ENCODE measurements at regions not wholly inside any gene's neighbourhood (a gene's known extent, or its start where the extent isn't known, plus 50 kb on each side); places are given as distances from the start of the nearest gene placed in this dataset.

DNA sequence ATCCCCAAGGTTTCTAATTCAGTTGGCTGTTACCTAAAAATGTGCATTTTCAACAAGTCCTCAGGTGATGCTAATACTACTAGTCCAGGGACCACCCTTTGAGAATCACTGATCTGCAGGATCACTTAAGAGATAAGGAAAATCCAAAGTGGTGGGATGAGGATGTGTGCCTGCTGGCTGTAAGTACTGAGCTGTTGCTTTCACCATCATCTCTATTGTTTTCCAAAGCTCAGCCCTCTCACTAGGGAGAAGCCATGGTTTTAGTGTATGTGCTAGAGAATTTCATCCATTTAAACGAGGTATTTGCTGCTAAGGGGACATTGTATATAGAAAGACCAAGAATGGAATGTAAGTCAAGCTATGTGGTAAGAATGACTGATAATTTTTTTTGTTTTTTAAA, 202.3 kb downstream of the KIF21A start:
- DNase-seq (ENCODE audit: low read depth), result no peak

DNA sequence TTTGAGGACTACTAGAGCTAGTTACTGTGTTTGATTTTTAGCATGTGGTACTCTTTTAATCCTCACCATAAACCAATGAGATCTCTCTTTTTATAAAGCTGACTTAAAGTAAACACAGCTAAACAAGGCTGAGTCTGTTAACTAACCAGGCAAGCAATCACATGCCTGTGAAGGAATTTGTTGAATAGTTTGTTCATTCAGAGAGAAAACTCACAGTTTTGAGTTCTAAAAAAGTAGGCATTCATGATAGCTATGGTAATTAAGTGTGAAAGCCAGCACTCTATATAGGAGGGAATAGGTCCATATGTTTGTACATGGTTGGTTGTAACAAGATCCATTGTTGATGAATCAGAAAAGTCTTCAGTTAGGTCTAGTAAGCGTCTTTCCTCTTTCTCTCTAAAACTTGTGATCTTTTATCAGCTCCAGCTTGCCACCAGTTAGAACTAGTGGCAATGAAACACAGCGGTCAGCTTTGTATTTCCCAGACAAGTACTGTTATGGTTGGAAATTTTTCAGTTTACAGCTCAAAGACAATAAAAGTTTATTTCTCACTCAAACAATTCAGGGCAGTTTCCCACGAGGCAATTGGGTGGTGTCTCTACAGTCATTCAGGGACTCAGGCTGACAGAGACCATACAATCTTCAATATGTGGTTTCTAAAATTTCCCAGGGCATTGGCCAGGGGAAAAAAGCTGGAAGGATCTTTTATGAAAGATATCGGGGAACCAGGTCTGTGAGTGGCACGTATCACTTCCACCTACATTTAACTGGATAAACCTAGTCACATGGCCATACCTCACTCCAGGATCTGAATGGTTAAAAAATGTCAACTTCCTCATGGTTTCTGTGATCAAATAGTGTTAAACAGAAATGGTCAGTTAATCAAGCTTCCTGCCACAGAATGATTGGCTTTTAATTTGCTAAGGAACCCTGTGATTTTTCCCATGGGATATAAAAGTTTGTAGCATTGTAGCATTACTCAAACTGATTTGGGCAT, 203.1 kb downstream of the KIF21A start:
- DNase-seq (ENCODE audit: low read depth), result no peak

GRCh38 chr12:39237004-39237403, 205.9 kb downstream of the KIF21A start:
- DNase-seq (ENCODE audit: low read depth), result no peak

GRCh38 chr12:39235990-39236767, 206.7 kb downstream of the KIF21A start:
- no peak for DNase-seq (ENCODE audit: low read depth)

DNA sequence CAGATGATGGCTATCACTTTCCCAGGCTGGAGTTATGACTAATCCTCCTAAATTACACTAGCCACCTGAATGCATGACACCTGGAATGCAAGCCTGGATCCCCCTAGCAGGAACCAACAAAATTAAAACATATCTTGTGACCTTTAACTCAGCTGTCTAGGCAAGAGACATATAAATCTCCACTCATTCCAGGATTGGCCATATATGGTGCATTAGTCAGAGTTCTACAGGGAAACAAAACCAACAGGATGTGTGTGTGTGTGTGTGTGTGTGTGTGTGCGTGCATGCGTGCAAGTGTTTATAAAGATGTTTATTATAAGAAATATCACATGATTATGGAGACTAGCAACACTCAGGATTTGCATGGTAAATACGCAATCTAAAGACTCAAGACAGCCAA, 212.8 kb downstream of the KIF21A start:
- DNase-seq (ENCODE audit: low read depth), result no peak

- no peak for DNase-seq (ENCODE audit: low read depth)
These were observed 215.7 kb downstream of the KIF21A start for GRCh38 chr12:39227218-39227617.

DNA sequence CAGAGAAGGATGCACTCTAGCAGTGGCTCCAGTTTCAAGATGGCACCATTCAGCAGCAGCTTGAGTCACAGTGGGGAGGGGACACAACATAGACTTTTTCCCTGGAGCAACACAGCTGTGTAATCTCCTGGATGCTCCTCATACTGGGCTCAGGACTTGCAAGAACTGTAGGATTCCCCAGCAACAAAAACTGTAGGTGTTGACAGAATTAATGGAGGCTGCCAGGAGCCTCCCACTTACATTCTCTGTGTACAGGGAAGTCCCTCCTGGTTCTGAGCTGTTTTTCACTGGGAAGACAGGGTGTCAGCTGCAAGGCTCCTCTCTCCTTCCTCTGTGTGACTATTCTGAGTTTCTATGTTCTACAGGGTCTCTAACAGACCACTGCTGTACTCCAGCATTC, 217.9 kb downstream of the KIF21A start:
- no peak for DNase-seq (ENCODE audit: low read depth)

DNA sequence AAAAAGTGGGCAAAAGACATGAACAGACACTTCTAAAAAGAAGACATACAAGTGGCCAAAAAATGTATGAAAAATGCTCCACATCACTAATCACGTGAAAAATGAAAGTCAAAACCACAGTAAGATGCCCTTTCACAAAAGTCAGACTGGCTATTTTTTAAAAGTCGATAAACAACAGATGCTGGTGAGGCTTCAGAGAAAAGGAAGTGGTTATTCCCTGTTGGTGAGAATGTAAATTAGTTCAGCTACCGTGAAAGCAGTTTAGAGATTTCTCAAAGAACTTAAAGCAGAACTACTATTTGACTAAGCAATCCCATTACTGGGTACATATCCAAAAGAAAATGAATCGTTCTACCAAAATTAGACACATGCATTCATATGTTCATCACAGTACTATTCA, 237.0 kb downstream of the KIF21A start:
- DNase-seq (ENCODE audit: low read depth), result no peak

- no peak for DNase-seq (ENCODE audit: low read depth)
These were observed 243.6 kb downstream of the KIF21A start for GRCh38 chr12:39199351-39199750.

- DNase-seq (ENCODE audit: low read depth), result no peak
These were observed 254.2 kb downstream of the KIF21A start for GRCh38 chr12:39188689-39189088.

DNA sequence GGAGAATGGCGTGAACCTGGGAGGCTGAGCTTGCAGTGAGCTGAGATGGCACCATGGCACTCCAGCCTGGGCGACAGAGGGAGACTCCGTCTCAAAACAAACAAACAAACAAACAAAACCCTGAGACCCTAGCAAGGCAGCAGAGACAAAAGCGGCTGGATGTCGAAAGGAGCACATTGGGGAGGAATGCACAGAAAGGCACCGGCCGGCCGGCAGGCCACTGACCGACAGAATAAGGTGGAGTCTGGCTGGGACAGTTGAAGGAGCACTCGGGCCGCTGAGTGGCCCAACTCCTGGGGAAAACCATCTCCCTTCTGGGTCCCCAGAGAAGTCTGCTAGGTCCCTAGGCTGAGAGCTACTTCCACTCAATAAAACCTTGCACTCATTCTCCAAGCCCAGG, 256.2 kb downstream of the KIF21A start:
- DNase-seq (ENCODE audit: low read depth), result no peak

DNA sequence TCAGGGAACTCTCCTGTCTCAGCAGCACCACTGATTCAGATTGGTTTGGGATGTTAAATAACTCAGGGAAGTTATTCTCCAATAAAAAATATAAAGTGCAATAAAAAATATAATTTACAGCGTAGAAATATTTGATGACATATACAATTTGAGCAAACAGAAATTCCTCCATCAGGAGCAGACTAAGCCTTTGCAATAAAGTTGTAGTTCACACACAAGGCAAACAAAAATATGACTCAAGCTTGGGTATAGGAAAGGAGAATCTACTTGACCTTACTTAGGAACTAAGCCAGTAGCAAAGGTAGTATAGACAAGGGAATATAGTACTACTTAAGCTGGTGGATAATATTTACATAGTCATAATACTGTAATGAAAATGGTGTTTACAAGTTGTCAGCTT, 264.1 kb downstream of the KIF21A start:
- DNase-seq (ENCODE audit: low read depth), result no peak

- no peak for DNase-seq (ENCODE audit: low read depth)
These were observed 266.6 kb downstream of the KIF21A start for GRCh38 chr12:39176356-39176755.

DNA sequence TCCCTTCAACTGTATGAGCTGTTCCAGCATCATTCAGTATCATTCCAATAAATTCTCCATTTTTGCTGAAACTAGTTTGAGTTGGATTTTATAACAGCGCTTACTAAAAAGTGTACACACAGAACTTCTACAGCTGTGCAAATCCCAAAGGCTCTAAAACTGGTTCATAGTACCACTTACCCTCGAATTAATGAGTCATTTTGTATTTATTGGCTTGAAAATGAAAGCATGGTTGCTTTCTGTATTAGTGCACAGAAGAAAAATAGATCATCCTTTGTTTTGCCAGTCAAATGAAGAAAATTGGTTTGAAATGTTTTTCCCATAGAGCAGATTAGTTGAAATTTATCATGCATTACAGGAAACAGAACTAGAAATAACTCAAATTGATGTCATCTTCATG, 268.3 kb upstream of the CPNE8 start:
- no peak for DNase-seq (ENCODE audit: low read depth)

DNA sequence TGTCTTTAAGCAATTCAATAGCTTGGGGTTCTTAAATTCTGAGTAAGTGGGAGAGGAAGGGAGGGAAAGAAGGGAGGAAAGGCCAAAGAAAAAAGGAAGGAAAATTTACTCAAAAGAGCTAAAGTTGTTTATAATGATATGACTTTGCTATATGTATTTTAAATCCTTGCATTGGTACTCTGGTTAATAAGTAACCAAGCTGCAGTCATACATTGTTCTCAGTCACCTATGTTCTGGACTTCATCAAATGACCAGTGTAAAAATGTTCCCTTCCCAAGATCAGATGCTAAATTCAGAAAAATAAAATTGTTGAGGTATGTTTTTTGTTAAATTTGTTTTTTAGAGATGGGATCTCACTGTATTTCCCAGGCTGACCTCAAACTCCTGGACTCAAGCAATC, 259.9 kb upstream of the CPNE8 start:
- DNase-seq (ENCODE audit: low read depth), result no peak

GRCh38 chr12:39161465-39162085, 256.2 kb upstream of the CPNE8 start:
- no peak for DNase-seq (ENCODE audit: low read depth)

- DNase-seq (ENCODE audit: low read depth), result no peak
These were observed 252.4 kb upstream of the CPNE8 start for GRCh38 chr12:39157696-39158342.

GRCh38 chr12:39145175-39145999, 240.0 kb upstream of the CPNE8 start:
- peak; percentile 24 for DNase-seq (ENCODE audit: low read depth)

DNA sequence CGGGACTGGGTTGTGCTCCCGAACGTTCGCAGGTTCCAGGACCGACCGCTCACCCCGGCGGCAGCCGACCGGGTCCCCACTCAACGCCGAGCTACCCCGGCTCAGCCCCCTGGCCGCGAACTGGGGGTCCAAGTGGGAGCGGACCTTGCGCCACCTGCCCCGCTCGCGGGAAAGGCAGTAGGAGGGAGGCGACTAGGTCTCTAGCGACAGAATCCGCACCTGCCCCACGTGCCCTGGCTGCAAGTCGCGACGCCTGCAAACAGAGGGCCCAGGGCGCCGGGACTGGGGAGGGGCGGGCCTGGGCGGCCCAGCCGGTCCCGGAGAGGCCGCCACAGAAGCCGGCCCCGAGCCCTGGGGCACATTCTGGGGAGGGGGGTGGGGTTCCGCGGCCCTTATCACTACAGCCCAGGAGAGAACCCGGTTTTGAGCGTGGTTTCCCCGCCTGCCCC, 239.2 kb upstream of the CPNE8 start:
- DNase-seq (ENCODE audit: low read depth), result no peak

DNA sequence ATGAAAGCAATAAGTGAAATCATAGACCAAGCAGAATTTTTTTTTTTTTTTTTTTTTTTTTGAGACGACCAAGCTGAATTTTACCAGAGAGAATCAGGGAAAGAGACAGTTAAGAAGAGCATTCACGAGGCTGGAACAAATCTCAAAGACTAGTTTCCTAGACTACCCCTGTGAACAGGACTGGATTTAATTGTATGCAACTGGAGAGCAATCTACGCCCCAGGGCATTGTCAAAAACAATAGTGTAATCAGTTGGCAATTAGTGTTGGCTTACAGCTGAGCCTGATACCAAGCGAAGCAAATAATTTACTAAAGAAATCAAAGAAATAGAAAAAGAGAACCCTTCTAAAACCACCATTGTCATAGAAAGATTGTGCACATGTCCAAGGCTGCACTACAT, 232.9 kb upstream of the CPNE8 start:
- DNase-seq (ENCODE audit: low read depth), result no peak

DNA sequence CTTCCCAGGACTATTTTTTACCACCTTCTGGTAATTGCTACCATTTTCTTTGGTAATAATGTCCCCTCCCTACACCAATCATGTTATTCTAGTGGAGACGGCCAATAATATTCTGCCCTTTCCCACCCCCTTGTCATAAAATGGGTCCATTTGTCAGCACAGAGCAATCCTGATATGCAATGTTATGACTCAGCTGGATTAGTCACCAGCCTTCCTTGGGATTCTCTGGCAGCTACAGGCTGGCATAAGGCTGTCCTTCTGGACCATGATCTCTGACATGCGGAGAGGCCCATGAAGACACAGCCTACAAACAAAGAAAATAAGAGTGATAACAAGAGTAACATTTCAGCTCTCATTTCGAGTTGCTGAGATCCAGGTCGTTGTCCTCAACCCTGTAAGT, 222.0 kb upstream of the CPNE8 start:
- DNase-seq (ENCODE audit: low read depth), result no peak

Data from CMK (cell line).